Thyroid gland (tissue), 4 donors: ENCODE measurements at regions not wholly inside any gene's neighbourhood (a gene's known extent, or its start where the extent isn't known, plus 50 kb on each side); places are given as distances from the start of the nearest gene placed in this dataset.

Source experiments
- DNase-seq, 2 donors: peaks; one replicate each; pipeline ENCODE4 v3.0.0-alpha.2; 2019
- H3K27ac ChIP-seq, 3 donors: fragments of 200-600 bp; sonication (generic); 1 replicate in 2 of 3; 2 replicates in 1 of 3; pipeline ENCODE4 v1.5.1; 2016 to 2019; ENCODE audit warnings: mild to moderate bottlenecking in 1 of 3, moderate library complexity in 1 of 3
- H3K27me3 ChIP-seq: fragments of 200-600 bp; sonication (generic); one replicate; pipeline ENCODE4 v1.5.1; 2019
- H3K36me3 ChIP-seq, 2 donors: fragments of 200-600 bp; sonication (generic); one replicate each; pipeline ENCODE4 v1.5.1; 2016 to 2019
- H3K4me1 ChIP-seq, 2 donors: fragments of 200-600 bp; sonication (generic); one replicate each; pipeline ENCODE4 v1.5.1; 2017 to 2019
- H3K4me3 ChIP-seq, 3 donors: fragments of 200-600 bp; sonication (generic); replicated peaks in 1 of 3; 1 replicate in 2 of 3; 2 replicates in 1 of 3; pipeline ENCODE4 v1.5.1; 2016; ENCODE audit warnings: mild to moderate bottlenecking in 1 of 3
- H3K9me3 ChIP-seq: fragments of 200-600 bp; sonication (generic); one replicate; pipeline ENCODE4 v1.5.1; 2017
- POLR2A ChIP-seq, 2 donors: fragments of 450-650 bp; IDR thresholded peaks; one replicate each; pipeline ENCODE4 v1.6.1; 2017; ENCODE audit warnings: antibody characterized with exemption in 2 of 2, mild to moderate bottlenecking in 2 of 2, moderate library complexity in 1 of 2
- WGBS, 2 donors: methylation state at CpG; one replicate each; pipeline ENCODE4 v1.1.5; 2017; 5-methylcytosine and 5-hydroxymethylcytosine counted together
- intact Hi-C: fragments of 100-400 bp; cut with DNase I; formaldehyde crosslinking; loops from one replicate; pipeline ENCODE4 v1.15.1; 2023
- TF ChIP-seq, protein P1 (sequence below), 6 experiments: fragments of 200-600 bp in 3 of 6; fragments of 450-650 bp in 3 of 6; sonication (generic) in 3 of 6; IDR thresholded peaks; one replicate each; pipeline ENCODE4 v1.5.1; 2016 to 2019; ENCODE audit warnings: antibody characterized with exemption in 6 of 6, mild to moderate bottlenecking in 2 of 6, inconsistent platforms in 1 of 6, moderate library complexity in 1 of 6

DNA sequence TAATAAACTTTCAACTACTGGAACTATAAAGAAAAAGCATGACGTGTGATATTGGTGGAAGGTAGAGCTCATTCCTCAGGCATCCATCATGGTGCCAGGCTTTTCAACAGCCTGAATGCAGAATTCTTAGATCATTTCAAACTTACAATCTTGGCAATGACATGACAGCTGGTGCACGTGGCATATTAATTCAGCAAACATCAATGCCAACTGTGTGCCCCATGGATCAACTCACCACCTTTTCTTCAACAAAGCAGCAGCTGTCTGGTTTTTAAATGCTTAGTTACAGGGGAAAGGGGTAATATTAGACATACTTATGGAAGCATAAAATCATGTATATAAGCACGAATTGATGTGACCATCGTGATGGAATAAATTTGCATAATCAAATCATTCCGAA, 56.0 kb upstream of the OR13F1 start:
- 73 to 81% methylated on average over 5 of the region's 5 CpGs for WGBS, 2 donors
- H3K36me3 ChIP-seq, result no peaks in the 10 kb centered on the region
- no peaks in the 10 kb centered on the region for H3K9me3 ChIP-seq
- H3K4me3 ChIP-seq, result no peak overlapping the region
- no peaks in the 10 kb centered on the region for H3K4me1 ChIP-seq
- TF ChIP-seq, protein P1, sequence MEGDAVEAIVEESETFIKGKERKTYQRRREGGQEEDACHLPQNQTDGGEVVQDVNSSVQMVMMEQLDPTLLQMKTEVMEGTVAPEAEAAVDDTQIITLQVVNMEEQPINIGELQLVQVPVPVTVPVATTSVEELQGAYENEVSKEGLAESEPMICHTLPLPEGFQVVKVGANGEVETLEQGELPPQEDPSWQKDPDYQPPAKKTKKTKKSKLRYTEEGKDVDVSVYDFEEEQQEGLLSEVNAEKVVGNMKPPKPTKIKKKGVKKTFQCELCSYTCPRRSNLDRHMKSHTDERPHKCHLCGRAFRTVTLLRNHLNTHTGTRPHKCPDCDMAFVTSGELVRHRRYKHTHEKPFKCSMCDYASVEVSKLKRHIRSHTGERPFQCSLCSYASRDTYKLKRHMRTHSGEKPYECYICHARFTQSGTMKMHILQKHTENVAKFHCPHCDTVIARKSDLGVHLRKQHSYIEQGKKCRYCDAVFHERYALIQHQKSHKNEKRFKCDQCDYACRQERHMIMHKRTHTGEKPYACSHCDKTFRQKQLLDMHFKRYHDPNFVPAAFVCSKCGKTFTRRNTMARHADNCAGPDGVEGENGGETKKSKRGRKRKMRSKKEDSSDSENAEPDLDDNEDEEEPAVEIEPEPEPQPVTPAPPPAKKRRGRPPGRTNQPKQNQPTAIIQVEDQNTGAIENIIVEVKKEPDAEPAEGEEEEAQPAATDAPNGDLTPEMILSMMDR (IDR thresholded peaks at IDR 0.05), result no peak
- no peak for TF ChIP-seq POLR2A (IDR thresholded peaks at IDR 0.05)
- DNase-seq, result no peak
- H3K27me3 ChIP-seq, result no peaks in the 10 kb centered on the region
- no peak overlapping the region for H3K27ac ChIP-seq
- intact Hi-C loops, result no loop called here
